GM23338 (cell line): ENCODE measurements at regions not wholly inside any gene's neighbourhood (a gene's known extent, or its start where the extent isn't known, plus 50 kb on each side); places are given as distances from the start of the nearest gene placed in this dataset.

Experiments
- ATAC-seq: fragments of 200-7000 bp; cut with Tn5 transposase; 3 replicates; pipeline ENCODE4 v1.9.1; 2020
- DNase-seq: peaks from one replicate; pipeline ENCODE4 v3.0.0-alpha.2; 2015; ENCODE audit warnings: low spot score
- H2AFZ ChIP-seq: fragments of 200-600 bp; sonication (generic); 2 replicates; pipeline ENCODE4 v1.8.0; 2016; ENCODE audit warnings: antibody characterized with exemption, mild to moderate bottlenecking, moderate library complexity
- H3F3A ChIP-seq: fragments of 200-600 bp; sonication (generic); replicated peaks from 2 replicates; pipeline ENCODE4 v1.8.0; 2017; ENCODE audit warnings: antibody characterized with exemption, mixed run types, low read depth
- H3K27ac ChIP-seq: fragments of 200-600 bp; sonication (generic); 2 replicates; pipeline ENCODE4 v1.6.1; 2016; ENCODE audit warnings: low read depth
- H3K27me3 ChIP-seq: fragments of 200-600 bp; sonication (generic); 2 replicates; pipeline ENCODE4 v1.8.0; 2016; ENCODE audit warnings: mild to moderate bottlenecking, mixed run types, moderate library complexity; ENCODE audit not compliant: insufficient read depth
- H3K36me3 ChIP-seq: fragments of 200-600 bp; sonication (generic); 2 replicates; pipeline ENCODE4 v1.8.0; 2016; ENCODE audit warnings: mild to moderate bottlenecking; ENCODE audit not compliant: insufficient read depth
- H3K4me1 ChIP-seq: fragments of 200-600 bp; sonication (generic); 2 replicates; pipeline ENCODE4 v1.8.0; 2016; ENCODE audit warnings: mild to moderate bottlenecking, moderate library complexity; ENCODE audit not compliant: insufficient read depth
- H3K4me2 ChIP-seq: fragments of 200-600 bp; sonication (generic); 2 replicates; pipeline ENCODE4 v1.7.1; 2017; ENCODE audit warnings: mixed run types
- H3K4me3 ChIP-seq: fragments of 200-600 bp; sonication (generic); 2 replicates; pipeline ENCODE4 v1.6.1; 2016; ENCODE audit warnings: mixed run types
- H3K79me2 ChIP-seq: fragments of 200-600 bp; sonication (generic); replicated peaks from 2 replicates; pipeline ENCODE4 v1.8.0; 2017; ENCODE audit warnings: mild to moderate bottlenecking; ENCODE audit not compliant: insufficient read depth
- H3K9me2 ChIP-seq: fragments of 200-600 bp; sonication (generic); 2 replicates; pipeline ENCODE4 v1.8.0; 2017; ENCODE audit not compliant: insufficient read depth
- H4K20me1 ChIP-seq: fragments of 200-600 bp; sonication (generic); replicated peaks from 2 replicates; pipeline ENCODE4 v1.8.0; 2017; ENCODE audit warnings: mild to moderate bottlenecking; ENCODE audit not compliant: insufficient read depth
- H3K27ac Mint-ChIP-seq: 2 replicates; pipeline ENCODE4 v1.8.0; 2020; ENCODE audit warnings: inconsistent platforms, mild to moderate bottlenecking, moderate library complexity, mixed read lengths
- H3K27me3 Mint-ChIP-seq: 3 replicates; pipeline ENCODE4 v1.8.0; 2022; ENCODE audit warnings: low read depth, mild to moderate bottlenecking, moderate library complexity, mixed read lengths, inconsistent platforms; ENCODE audit not compliant: insufficient read depth, poor library complexity
- H3K36me3 Mint-ChIP-seq: 3 replicates; pipeline ENCODE4 v1.8.0; 2021; ENCODE audit warnings: low read depth, mild to moderate bottlenecking, inconsistent platforms, moderate library complexity, mixed read lengths
- H3K4me1 Mint-ChIP-seq: 3 replicates; pipeline ENCODE4 v1.8.0; 2020; ENCODE audit warnings: mild to moderate bottlenecking, inconsistent platforms, mixed read lengths
- H3K4me3 Mint-ChIP-seq: 3 replicates; pipeline ENCODE4 v1.8.0; 2021; ENCODE audit warnings: moderate library complexity, mild to moderate bottlenecking, inconsistent platforms, mixed read lengths
- H3K9me3 Mint-ChIP-seq: 3 replicates; pipeline ENCODE4 v1.8.0; 2020; ENCODE audit warnings: moderate library complexity, mild to moderate bottlenecking, inconsistent platforms, mixed read lengths
- CREB1 ChIP-seq: fragments of 250-450 bp; sonication (Bioruptor Pico); IDR thresholded peaks from 2 replicates; pipeline ENCODE4 v1.5.0; 2020; ENCODE audit warnings: low read depth, mild to moderate bottlenecking, moderate library complexity
- CTCF ChIP-seq, 2 experiments: fragments of 200-600 bp in 1 of 2; sonication (generic) in 1 of 2; conservative IDR thresholded peaks; 2 replicates each; pipeline versions ENCODE4 v1.5.1 to v1.6.1; 2016 to 2017; ENCODE audit warnings: antibody characterized with exemption in 2 of 2, low read depth in 2 of 2, mild to moderate bottlenecking in 2 of 2, moderate library complexity in 1 of 2
- EZH2 ChIP-seq: fragments of 200-600 bp; sonication (generic); IDR thresholded peaks from one replicate; pipeline ENCODE4 v1.8.0; 2017; ENCODE audit warnings: antibody characterized with exemption, mild to moderate bottlenecking, low read depth; ENCODE audit not compliant: unreplicated experiment
- EZH2phosphoT487 ChIP-seq: fragments of 200-600 bp; sonication (generic); IDR thresholded peaks from one replicate; pipeline ENCODE4 v1.8.1; 2018; ENCODE audit warnings: antibody characterized with exemption; ENCODE audit not compliant: unreplicated experiment
- JUNB ChIP-seq: IDR thresholded peaks from one replicate; pipeline ENCODE4 v1.6.1; 2016; ENCODE audit warnings: antibody characterized with exemption; ENCODE audit not compliant: unreplicated experiment
- NANOG ChIP-seq: IDR thresholded peaks from 2 replicates; pipeline ENCODE4 v1.6.1; 2016; ENCODE audit warnings: antibody characterized with exemption, borderline replicate concordance
- POLR2AphosphoS5 ChIP-seq: IDR thresholded peaks from 2 replicates; pipeline ENCODE4 v1.6.1; 2016; ENCODE audit warnings: antibody characterized with exemption, low read depth
- STAT1 ChIP-seq: IDR thresholded peaks from one replicate; pipeline ENCODE4 v1.6.1; 2016; ENCODE audit warnings: antibody characterized with exemption; ENCODE audit not compliant: unreplicated experiment
- ZNF114 ChIP-seq: fragments of 250-450 bp; sonication (Bioruptor Pico); IDR thresholded peaks from 2 replicates; pipeline ENCODE4 v1.5.0; 2020; ENCODE audit warnings: mild to moderate bottlenecking, moderate library complexity
- ZNF331 ChIP-seq: fragments of 250-450 bp; sonication (Bioruptor Pico); IDR thresholded peaks from 2 replicates; pipeline ENCODE4 v1.5.0; 2020; ENCODE audit warnings: low read depth, mild to moderate bottlenecking, moderate library complexity
- TF ChIP-seq, protein P1 (sequence below): IDR thresholded peaks from 2 replicates; pipeline ENCODE4 v1.6.1; 2016; ENCODE audit warnings: antibody characterized with exemption
- TF ChIP-seq, protein P2 (sequence below): fragments of 250-450 bp; sonication (Bioruptor Pico); IDR thresholded peaks from 2 replicates; pipeline ENCODE4 v1.5.0; 2020; ENCODE audit warnings: mild to moderate bottlenecking, moderate library complexity
- TF ChIP-seq, protein P3 (sequence below): IDR thresholded peaks from one replicate; pipeline ENCODE4 v1.6.1; 2018; ENCODE audit warnings: antibody characterized with exemption; ENCODE audit not compliant: unreplicated experiment

GRCh38 chr3:73774645-73775044, 149.9 kb upstream of the PDZRN3 start:
- H3K27ac Mint-ChIP-seq, result no peak overlapping the region
- Histone ChIP-seq H3K79me2 (no peaks in the 10 kb centered on the region), H3K4me3 (no peak overlapping the region), H3K36me3 (no peaks in the 10 kb centered on the region), H3K4me1 (peaks cover 6% of the 10 kb centered on the region; the same call in 1 of the 2 replicates), H3F3A (no peaks in the 10 kb centered on the region), H3K27ac (no peak overlapping the region), H3K9me2 (peaks cover 9% of the 10 kb centered on the region; the same call in 1 of the 2 replicates), H3K27me3 (no peaks in the 10 kb centered on the region), H2AFZ (no peak overlapping the region), H4K20me1 (no peaks in the 10 kb centered on the region), H3K4me2 (no peak overlapping the region)
- peaks cover 4% of the 10 kb centered on the region for H3K27me3 Mint-ChIP-seq
- TF ChIP-seq NANOG (no peak), EZH2 (no peak), CREB1 (CRISPR knock-in tag) (no peak), CTCF (conservative IDR thresholded peaks at IDR 0.05; ENCODE audit: low read depth in 2 of 2) (no peak), EZH2phosphoT487 (no peak), STAT1 (no peak), ZNF331 (CRISPR knock-in tag) (no peak), ZNF114 (no peak), POLR2AphosphoS5 (no peak), JUNB (no peak)
- TF ChIP-seq, protein P1, sequence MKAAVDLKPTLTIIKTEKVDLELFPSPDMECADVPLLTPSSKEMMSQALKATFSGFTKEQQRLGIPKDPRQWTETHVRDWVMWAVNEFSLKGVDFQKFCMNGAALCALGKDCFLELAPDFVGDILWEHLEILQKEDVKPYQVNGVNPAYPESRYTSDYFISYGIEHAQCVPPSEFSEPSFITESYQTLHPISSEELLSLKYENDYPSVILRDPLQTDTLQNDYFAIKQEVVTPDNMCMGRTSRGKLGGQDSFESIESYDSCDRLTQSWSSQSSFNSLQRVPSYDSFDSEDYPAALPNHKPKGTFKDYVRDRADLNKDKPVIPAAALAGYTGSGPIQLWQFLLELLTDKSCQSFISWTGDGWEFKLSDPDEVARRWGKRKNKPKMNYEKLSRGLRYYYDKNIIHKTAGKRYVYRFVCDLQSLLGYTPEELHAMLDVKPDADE, result no peak
- TF ChIP-seq, protein P2, sequence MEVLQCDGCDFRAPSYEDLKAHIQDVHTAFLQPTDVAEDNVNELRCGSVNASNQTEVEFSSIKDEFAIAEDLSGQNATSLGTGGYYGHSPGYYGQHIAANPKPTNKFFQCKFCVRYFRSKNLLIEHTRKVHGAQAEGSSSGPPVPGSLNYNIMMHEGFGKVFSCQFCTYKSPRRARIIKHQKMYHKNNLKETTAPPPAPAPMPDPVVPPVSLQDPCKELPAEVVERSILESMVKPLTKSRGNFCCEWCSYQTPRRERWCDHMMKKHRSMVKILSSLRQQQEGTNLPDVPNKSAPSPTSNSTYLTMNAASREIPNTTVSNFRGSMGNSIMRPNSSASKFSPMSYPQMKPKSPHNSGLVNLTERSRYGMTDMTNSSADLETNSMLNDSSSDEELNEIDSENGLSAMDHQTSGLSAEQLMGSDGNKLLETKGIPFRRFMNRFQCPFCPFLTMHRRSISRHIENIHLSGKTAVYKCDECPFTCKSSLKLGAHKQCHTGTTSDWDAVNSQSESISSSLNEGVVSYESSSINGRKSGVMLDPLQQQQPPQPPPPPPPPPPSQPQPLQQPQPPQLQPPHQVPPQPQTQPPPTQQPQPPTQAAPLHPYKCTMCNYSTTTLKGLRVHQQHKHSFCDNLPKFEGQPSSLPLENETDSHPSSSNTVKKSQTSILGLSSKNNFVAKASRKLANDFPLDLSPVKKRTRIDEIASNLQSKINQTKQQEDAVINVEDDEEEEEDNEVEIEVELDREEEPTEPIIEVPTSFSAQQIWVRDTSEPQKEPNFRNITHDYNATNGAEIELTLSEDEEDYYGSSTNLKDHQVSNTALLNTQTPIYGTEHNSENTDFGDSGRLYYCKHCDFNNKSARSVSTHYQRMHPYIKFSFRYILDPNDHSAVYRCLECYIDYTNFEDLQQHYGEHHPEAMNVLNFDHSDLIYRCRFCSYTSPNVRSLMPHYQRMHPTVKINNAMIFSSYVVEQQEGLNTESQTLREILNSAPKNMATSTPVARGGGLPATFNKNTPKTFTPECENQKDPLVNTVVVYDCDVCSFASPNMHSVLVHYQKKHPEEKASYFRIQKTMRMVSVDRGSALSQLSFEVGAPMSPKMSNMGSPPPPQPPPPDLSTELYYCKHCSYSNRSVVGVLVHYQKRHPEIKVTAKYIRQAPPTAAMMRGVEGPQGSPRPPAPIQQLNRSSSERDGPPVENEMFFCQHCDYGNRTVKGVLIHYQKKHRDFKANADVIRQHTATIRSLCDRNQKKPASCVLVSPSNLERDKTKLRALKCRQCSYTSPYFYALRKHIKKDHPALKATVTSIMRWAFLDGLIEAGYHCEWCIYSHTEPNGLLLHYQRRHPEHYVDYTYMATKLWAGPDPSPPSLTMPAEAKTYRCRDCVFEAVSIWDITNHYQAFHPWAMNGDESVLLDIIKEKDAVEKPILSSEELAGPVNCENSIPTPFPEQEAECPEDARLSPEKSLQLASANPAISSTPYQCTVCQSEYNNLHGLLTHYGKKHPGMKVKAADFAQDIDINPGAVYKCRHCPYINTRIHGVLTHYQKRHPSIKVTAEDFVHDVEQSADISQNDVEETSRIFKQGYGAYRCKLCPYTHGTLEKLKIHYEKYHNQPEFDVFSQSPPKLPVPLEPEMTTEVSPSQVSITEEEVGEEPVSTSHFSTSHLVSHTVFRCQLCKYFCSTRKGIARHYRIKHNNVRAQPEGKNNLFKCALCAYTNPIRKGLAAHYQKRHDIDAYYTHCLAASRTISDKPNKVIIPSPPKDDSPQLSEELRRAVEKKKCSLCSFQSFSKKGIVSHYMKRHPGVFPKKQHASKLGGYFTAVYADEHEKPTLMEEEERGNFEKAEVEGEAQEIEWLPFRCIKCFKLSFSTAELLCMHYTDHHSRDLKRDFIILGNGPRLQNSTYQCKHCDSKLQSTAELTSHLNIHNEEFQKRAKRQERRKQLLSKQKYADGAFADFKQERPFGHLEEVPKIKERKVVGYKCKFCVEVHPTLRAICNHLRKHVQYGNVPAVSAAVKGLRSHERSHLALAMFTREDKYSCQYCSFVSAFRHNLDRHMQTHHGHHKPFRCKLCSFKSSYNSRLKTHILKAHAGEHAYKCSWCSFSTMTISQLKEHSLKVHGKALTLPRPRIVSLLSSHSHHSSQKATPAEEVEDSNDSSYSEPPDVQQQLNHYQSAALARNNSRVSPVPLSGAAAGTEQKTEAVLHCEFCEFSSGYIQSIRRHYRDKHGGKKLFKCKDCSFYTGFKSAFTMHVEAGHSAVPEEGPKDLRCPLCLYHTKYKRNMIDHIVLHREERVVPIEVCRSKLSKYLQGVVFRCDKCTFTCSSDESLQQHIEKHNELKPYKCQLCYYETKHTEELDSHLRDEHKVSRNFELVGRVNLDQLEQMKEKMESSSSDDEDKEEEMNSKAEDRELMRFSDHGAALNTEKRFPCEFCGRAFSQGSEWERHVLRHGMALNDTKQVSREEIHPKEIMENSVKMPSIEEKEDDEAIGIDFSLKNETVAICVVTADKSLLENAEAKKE, result no peak
- TF ChIP-seq, protein P3, sequence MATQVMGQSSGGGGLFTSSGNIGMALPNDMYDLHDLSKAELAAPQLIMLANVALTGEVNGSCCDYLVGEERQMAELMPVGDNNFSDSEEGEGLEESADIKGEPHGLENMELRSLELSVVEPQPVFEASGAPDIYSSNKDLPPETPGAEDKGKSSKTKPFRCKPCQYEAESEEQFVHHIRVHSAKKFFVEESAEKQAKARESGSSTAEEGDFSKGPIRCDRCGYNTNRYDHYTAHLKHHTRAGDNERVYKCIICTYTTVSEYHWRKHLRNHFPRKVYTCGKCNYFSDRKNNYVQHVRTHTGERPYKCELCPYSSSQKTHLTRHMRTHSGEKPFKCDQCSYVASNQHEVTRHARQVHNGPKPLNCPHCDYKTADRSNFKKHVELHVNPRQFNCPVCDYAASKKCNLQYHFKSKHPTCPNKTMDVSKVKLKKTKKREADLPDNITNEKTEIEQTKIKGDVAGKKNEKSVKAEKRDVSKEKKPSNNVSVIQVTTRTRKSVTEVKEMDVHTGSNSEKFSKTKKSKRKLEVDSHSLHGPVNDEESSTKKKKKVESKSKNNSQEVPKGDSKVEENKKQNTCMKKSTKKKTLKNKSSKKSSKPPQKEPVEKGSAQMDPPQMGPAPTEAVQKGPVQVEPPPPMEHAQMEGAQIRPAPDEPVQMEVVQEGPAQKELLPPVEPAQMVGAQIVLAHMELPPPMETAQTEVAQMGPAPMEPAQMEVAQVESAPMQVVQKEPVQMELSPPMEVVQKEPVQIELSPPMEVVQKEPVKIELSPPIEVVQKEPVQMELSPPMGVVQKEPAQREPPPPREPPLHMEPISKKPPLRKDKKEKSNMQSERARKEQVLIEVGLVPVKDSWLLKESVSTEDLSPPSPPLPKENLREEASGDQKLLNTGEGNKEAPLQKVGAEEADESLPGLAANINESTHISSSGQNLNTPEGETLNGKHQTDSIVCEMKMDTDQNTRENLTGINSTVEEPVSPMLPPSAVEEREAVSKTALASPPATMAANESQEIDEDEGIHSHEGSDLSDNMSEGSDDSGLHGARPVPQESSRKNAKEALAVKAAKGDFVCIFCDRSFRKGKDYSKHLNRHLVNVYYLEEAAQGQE, result no peak
- no peaks in the 10 kb centered on the region for H3K36me3 Mint-ChIP-seq
- H3K4me1 Mint-ChIP-seq, result peaks cover 7% of the 10 kb centered on the region
- DNase-seq (no peak), ATAC-seq (no peak)
- H3K4me3 Mint-ChIP-seq, result no peak overlapping the region
- H3K9me3 Mint-ChIP-seq, result peaks cover 9% of the 10 kb centered on the region; the same call in 1 of the 3 replicates
